Caki2 (cell line): ENCODE measurements at regions not wholly inside any gene's neighbourhood (a gene's known extent, or its start where the extent isn't known, plus 50 kb on each side); places are given as distances from the start of the nearest gene placed in this dataset.

Source experiments
- DNase-seq: peaks from one replicate; pipeline ENCODE4 v3.0.0-alpha.2; 2015; ENCODE audit warnings: low read depth
- in situ Hi-C: cut with HindIII; loops from 2 replicates; pipeline ENCODE4 v1.10.0; 2016; ENCODE audit warnings: low sequenced_read_pairs, low pct_unique_long_range_greater_than_20kb, mixed read lengths

GRCh38 chr6:145380186-145380585 lies 355.1 kb downstream of the EPM2A start:
- in situ Hi-C loops, result no loop called here
- DNase-seq, result no peak

- no peak for DNase-seq
- in situ Hi-C loops, result no loop called here
Observed at GRCh38 chr6:145381941-145382340, 353.4 kb downstream of the EPM2A start.

GRCh38 chr6:145383428-145383827 lies 351.9 kb downstream of the EPM2A start:
- DNase-seq, result no peak
- in situ Hi-C loops, result no loop called here

GRCh38 chr6:145384503-145384902 lies 350.8 kb downstream of the EPM2A start:
- no peak for DNase-seq
- in situ Hi-C loops, result no loop called here

- no peak for DNase-seq
- in situ Hi-C loops, result no loop called here
Observed at GRCh38 chr6:145396499-145396898, 338.8 kb downstream of the EPM2A start.

- in situ Hi-C loops, result no loop called here
- DNase-seq, result no peak
Observed at GRCh38 chr6:145400508-145400907, 334.8 kb downstream of the EPM2A start.

- in situ Hi-C loops, result no loop called here
Observed at GRCh38 chr6:145405006-145405551, 330.2 kb downstream of the EPM2A start.

GRCh38 chr6:145406783-145407182 lies 328.5 kb downstream of the EPM2A start:
- in situ Hi-C loops, result no loop called here
- DNase-seq, result no peak

More at GRCh38 chr6:145405006-145405551, 330.2 kb downstream of the EPM2A start:
- DNase-seq, result no peak

- in situ Hi-C loops, result no loop called here
- DNase-seq, result no peak
Observed at GRCh38 chr6:145415616-145416015, 319.7 kb downstream of the EPM2A start.

GRCh38 chr6:145420599-145420998 lies 314.7 kb downstream of the EPM2A start:
- in situ Hi-C loops, result no loop called here
- DNase-seq, result no peak

GRCh38 chr6:145423936-145424335 lies 311.4 kb downstream of the EPM2A start:
- in situ Hi-C loops, result no loop called here
- DNase-seq, result no peak

GRCh38 chr6:145427232-145427631 lies 308.1 kb downstream of the EPM2A start:
- DNase-seq, result no peak

GRCh38 chr6:145428706-145429105 lies 306.6 kb downstream of the EPM2A start:
- in situ Hi-C loops, result no loop called here
- DNase-seq, result no peak

More at GRCh38 chr6:145427232-145427631, 308.1 kb downstream of the EPM2A start:
- in situ Hi-C loops, result no loop called here

GRCh38 chr6:145442110-145442509 lies 293.2 kb downstream of the EPM2A start:
- in situ Hi-C loops, result no loop called here
- DNase-seq, result no peak

- DNase-seq, result no peak
- in situ Hi-C loops, result no loop called here
Observed at GRCh38 chr6:145445674-145446073, 289.6 kb downstream of the EPM2A start.

GRCh38 chr6:145451029-145451428 lies 284.3 kb downstream of the EPM2A start:
- DNase-seq, result no peak
- in situ Hi-C loops, result no loop called here

- DNase-seq, result no peak
- in situ Hi-C loops, result no loop called here
Observed at GRCh38 chr6:145453376-145453775, 281.9 kb downstream of the EPM2A start.

GRCh38 chr6:145454006-145454405 lies 281.3 kb downstream of the EPM2A start:
- in situ Hi-C loops, result no loop called here
- no peak for DNase-seq

GRCh38 chr6:145457556-145457955 lies 277.8 kb downstream of the EPM2A start:
- DNase-seq, result no peak
- in situ Hi-C loops, result no loop called here

- in situ Hi-C loops, result no loop called here
- DNase-seq, result no peak
Observed at GRCh38 chr6:145468534-145468933, 266.8 kb downstream of the EPM2A start.

GRCh38 chr6:145469021-145469420 lies 266.3 kb downstream of the EPM2A start:
- in situ Hi-C loops, result no loop called here
- no peak for DNase-seq
